GM23248 (cell line): ENCODE measurements at regions not wholly inside any gene's neighbourhood (a gene's known extent, or its start where the extent isn't known, plus 50 kb on each side); places are given as distances from the start of the nearest gene placed in this dataset.

ENCODE experiments used
- DNase-seq: peaks from one replicate; pipeline ENCODE4 v3.0.0-alpha.2; 2015
- H2AFZ ChIP-seq: fragments of 200-600 bp; sonication (generic); 2 replicates; pipeline ENCODE4 v1.6.1; 2016; ENCODE audit warnings: antibody characterized with exemption
- H3F3A ChIP-seq: fragments of 200-600 bp; sonication (generic); 2 replicates; pipeline ENCODE4 v1.6.1; 2016; ENCODE audit warnings: mild to moderate bottlenecking, antibody characterized with exemption, mixed run types; ENCODE audit not compliant: insufficient read depth
- H3K27ac ChIP-seq: fragments of 200-600 bp; sonication (generic); 2 replicates; pipeline ENCODE4 v1.5.1; 2016; ENCODE audit warnings: mild to moderate bottlenecking
- H3K27me3 ChIP-seq: fragments of 200-600 bp; sonication (generic); replicated peaks from 2 replicates; pipeline ENCODE4 v1.6.1; 2016; ENCODE audit warnings: mild to moderate bottlenecking; ENCODE audit not compliant: insufficient read depth
- H3K36me3 ChIP-seq: fragments of 200-600 bp; sonication (generic); 2 replicates; pipeline ENCODE4 v1.6.1; 2016; ENCODE audit warnings: low read depth, mild to moderate bottlenecking
- H3K4me1 ChIP-seq: fragments of 200-600 bp; sonication (generic); 2 replicates; pipeline ENCODE4 v1.6.1; 2016; ENCODE audit warnings: mild to moderate bottlenecking; ENCODE audit not compliant: insufficient read depth
- H3K4me2 ChIP-seq: fragments of 200-600 bp; sonication (generic); one replicate; pipeline ENCODE4 v1.6.1; 2016; ENCODE audit warnings: mild to moderate bottlenecking; ENCODE audit not compliant: unreplicated experiment
- H3K4me3 ChIP-seq: fragments of 200-600 bp; sonication (generic); 2 replicates; pipeline ENCODE4 v1.5.1; 2016; ENCODE audit warnings: mild to moderate bottlenecking
- H3K79me2 ChIP-seq: fragments of 200-600 bp; sonication (generic); 2 replicates; pipeline ENCODE4 v1.6.1; 2016; ENCODE audit warnings: mild to moderate bottlenecking; ENCODE audit not compliant: insufficient read depth
- H3K9ac ChIP-seq: fragments of 200-600 bp; sonication (generic); 2 replicates; pipeline ENCODE4 v1.6.1; 2016; ENCODE audit warnings: mild to moderate bottlenecking
- H3K9me2 ChIP-seq: fragments of 200-600 bp; sonication (generic); 2 replicates; pipeline ENCODE4 v1.6.1; 2016; ENCODE audit warnings: mixed run types, mild to moderate bottlenecking, moderate library complexity; ENCODE audit not compliant: insufficient read depth
- H3K9me3 ChIP-seq: fragments of 200-600 bp; sonication (generic); one replicate; pipeline ENCODE4 v1.6.1; 2017; ENCODE audit warnings: low read depth
- H4K20me1 ChIP-seq: fragments of 200-600 bp; sonication (generic); 2 replicates; pipeline ENCODE4 v1.6.0; 2016; ENCODE audit not compliant: insufficient read depth
- EZH2 ChIP-seq: fragments of 200-600 bp; sonication (generic); IDR thresholded peaks from 2 replicates; pipeline ENCODE4 v1.6.1; 2018; ENCODE audit warnings: antibody characterized with exemption, mild to moderate bottlenecking; ENCODE audit not compliant: insufficient read depth, poor library complexity, severe bottlenecking
- EZH2phosphoT487 ChIP-seq: fragments of 200-600 bp; sonication (generic); IDR thresholded peaks from 2 replicates; pipeline ENCODE4 v1.6.1; 2018; ENCODE audit warnings: antibody characterized with exemption, moderate library complexity, mild to moderate bottlenecking, low read depth; ENCODE audit not compliant: insufficient read depth
- WGBS, 2 experiments: methylation state at CpG; one replicate each; pipeline ENCODE4 v1.1.6; 2015 to 2017; ENCODE audit warnings: low lambda C conversion rate in 2 of 2, low coverage in 1 of 2; ENCODE audit errors: missing lambda C conversion rate in 2 of 2; 5-methylcytosine and 5-hydroxymethylcytosine counted together
- in situ Hi-C: fragments of 300-500 bp; cut with MboI; formaldehyde crosslinking; loops from 2 replicates; pipeline ENCODE4 v1.15.0; 2020

DNA sequence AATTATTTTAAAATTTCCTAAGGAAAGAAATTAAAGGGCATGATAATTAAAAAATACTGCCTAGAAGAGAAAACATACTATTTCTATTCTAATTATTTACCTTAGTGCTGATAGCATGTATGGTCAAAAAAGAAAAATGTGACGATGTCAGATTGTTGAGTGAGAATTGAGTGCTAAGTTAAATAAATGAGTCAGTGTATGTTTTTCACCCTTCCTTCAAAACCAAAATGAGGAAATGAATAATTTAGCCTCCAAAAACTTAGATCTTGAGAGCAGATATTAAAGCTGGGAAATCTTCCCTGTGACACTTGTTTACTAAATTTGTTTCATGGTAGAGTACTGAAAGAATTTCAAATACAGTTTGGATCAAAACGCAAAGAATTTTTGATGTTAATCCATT, 58.6 kb upstream of the NYAP2 start:
- Histone ChIP-seq H3K79me2 (no peaks in the 10 kb centered on the region), H3K4me1 (no peaks in the 10 kb centered on the region), H3K9me3 (no peaks in the 10 kb centered on the region), H3F3A (no peaks in the 10 kb centered on the region), H3K36me3 (no peaks in the 10 kb centered on the region), H4K20me1 (no peaks in the 10 kb centered on the region), H3K9me2 (no peaks in the 10 kb centered on the region), H3K27ac (no peak overlapping the region), H3K27me3 (0 out of 2 replicates have a peak, but pooled peaks cover 11% of the 10 kb centered on the region), H3K9ac (no peak overlapping the region), H3K4me2 (no peak overlapping the region), H3K4me3 (no peak overlapping the region), H2AFZ (no peak overlapping the region)
- 39 to 45% methylated on average over 2 of the region's 2 CpGs for WGBS, 2 experiments
- TF ChIP-seq EZH2phosphoT487 (no peak), EZH2 (no peak)
- in situ Hi-C loops: no loop called here
- DNase-seq: no peak

DNA sequence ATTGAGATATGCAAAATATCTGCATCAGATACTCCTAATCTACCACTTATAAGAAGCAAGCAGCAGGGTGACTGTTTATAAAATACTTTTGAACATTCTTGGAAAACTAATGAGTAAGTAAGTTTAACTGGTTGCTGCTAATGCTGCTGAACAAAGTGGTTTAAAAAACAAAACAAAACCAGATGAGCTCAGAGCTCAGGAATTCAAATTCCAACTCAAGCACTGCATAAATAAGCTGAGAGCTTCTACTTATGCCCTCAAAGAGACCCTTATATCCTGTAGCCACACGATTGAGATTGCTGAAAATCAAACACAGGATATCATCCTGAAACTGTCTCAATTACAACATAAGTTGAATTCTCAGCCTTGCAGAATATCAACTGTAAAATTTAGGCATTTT, 62.3 kb upstream of the NYAP2 start:
- H3F3A ChIP-seq: no peaks in the 10 kb centered on the region
- TF ChIP-seq EZH2: no peak
- no peak overlapping the region for H3K4me2 ChIP-seq
- H2AFZ ChIP-seq: no peak overlapping the region
- H3K4me3 ChIP-seq: no peak overlapping the region
- in situ Hi-C loops: no loop called here
- no peaks in the 10 kb centered on the region for H3K9me2 ChIP-seq
- no peaks in the 10 kb centered on the region for H3K9me3 ChIP-seq
- no peaks in the 10 kb centered on the region for H3K36me3 ChIP-seq
- DNase-seq: peak; percentile 4
- H4K20me1 ChIP-seq: no peaks in the 10 kb centered on the region
- 0 to 4% methylated on average over 1 of the region's 1 CpG for WGBS, 2 experiments
- no peak overlapping the region for H3K27ac ChIP-seq
- H3K27me3 ChIP-seq: 0 out of 2 replicates have a peak, but pooled peaks cover 11% of the 10 kb centered on the region
- H3K9ac ChIP-seq: no peak overlapping the region
- no peaks in the 10 kb centered on the region for H3K4me1 ChIP-seq
- no peaks in the 10 kb centered on the region for H3K79me2 ChIP-seq

DNA sequence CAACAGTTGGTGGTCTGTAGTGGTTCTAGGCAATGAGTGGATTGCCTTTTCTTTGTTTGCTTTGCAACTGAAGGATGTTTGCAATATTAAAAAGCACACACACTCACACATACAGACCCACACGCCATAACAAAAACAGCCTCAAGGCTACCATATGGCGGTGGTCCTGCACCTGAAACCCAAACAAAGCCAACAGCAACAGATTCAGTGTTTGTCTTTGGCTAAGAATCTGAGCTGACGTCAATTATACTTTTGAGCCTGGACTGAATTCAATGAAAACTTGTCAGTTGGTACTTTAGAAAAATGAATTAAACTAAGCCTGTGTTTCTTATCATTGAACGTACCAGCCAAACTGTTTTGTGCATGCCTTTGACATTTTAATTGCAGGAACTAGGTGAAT, 65.0 kb upstream of the NYAP2 start:
- Histone ChIP-seq H3K4me2 (no peak overlapping the region), H3K9me3 (no peaks in the 10 kb centered on the region), H3K9me2 (no peaks in the 10 kb centered on the region), H3K79me2 (no peaks in the 10 kb centered on the region), H3K27ac (no peak overlapping the region), H3K4me1 (no peaks in the 10 kb centered on the region), H3K4me3 (no peak overlapping the region), H2AFZ (no peak overlapping the region), H3F3A (no peaks in the 10 kb centered on the region), H3K36me3 (no peaks in the 10 kb centered on the region), H3K9ac (no peak overlapping the region), H4K20me1 (no peaks in the 10 kb centered on the region), H3K27me3 (0 out of 2 replicates have a peak, but pooled peaks cover 5% of the 10 kb centered on the region)
- TF ChIP-seq EZH2 (no peak), EZH2phosphoT487 (no peak)
- in situ Hi-C loops: no loop called here
- 23 to 37% methylated on average over 4 of the region's 4 CpGs for WGBS, 2 experiments
- no peak for DNase-seq

DNA sequence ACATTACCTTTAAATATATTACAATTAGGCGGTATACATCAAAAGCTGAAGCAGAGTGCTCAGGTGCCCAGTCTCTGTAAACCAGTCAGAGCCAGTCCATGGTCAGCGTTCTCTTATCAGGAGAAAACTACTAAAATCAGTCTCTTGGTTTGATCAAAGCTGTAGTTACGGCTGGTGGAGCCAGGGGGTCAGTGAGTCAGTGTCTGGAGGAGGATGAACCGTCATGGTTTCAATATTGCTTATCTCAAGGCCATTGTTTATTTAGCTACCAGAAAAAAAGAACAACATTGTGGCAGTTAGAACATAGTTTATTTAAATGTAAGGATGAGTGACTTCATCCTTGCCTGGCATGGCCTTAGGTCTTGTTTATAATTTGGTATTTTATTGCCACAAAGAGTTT, 71.3 kb upstream of the NYAP2 start:
- no peak for TF ChIP-seq EZH2
- TF ChIP-seq EZH2phosphoT487: no peak
- no peak overlapping the region for H3K27ac ChIP-seq

DNA sequence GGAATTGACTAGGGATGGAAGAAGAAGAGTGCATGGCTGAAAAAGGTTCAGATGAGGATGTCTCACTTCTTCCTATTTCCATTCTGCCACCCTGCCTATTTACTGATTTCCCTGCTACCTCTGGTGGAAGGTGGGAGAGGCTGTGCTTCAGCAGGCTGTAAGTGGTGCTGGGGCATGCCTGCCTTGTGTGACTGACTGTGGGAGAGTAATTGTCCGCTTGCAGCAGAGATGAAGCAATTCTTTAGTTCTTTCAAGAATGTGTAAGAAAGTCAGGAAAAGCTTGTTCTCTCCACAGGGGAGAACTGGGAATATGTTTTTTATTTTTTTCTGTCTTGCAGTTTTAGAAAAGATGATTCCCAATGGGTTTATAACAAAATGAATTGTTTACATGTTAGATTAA, 72.5 kb upstream of the NYAP2 start:
- H4K20me1 ChIP-seq: no peaks in the 10 kb centered on the region
- no peaks in the 10 kb centered on the region for H3F3A ChIP-seq
- DNase-seq: no peak
- 18% methylated on average over 1 of the region's 1 CpG for WGBS, 2 experiments
- in situ Hi-C loops: no loop called here
- H3K4me1 ChIP-seq: no peaks in the 10 kb centered on the region
- no peak overlapping the region for H3K4me3 ChIP-seq
- no peaks in the 10 kb centered on the region for H3K36me3 ChIP-seq
- no peaks in the 10 kb centered on the region for H3K9me2 ChIP-seq
- no peaks in the 10 kb centered on the region for H3K79me2 ChIP-seq
- H3K27me3 ChIP-seq: no peaks in the 10 kb centered on the region; the same call in 1 of the 2 replicates
- no peak overlapping the region for H3K9ac ChIP-seq
- no peaks in the 10 kb centered on the region for H3K9me3 ChIP-seq
- TF ChIP-seq EZH2 (no peak), EZH2phosphoT487 (no peak)
- H2AFZ ChIP-seq: no peak overlapping the region
- no peak overlapping the region for H3K27ac ChIP-seq
- no peak overlapping the region for H3K4me2 ChIP-seq

More for the DNA sequence above, 71.3 kb upstream of the NYAP2 start:
- no peak overlapping the region for H2AFZ ChIP-seq
- H3K9me3 ChIP-seq: no peaks in the 10 kb centered on the region
- no peak for DNase-seq
- H3K4me1 ChIP-seq: no peaks in the 10 kb centered on the region
- no peak overlapping the region for H3K4me3 ChIP-seq
- 12 to 20% methylated on average over 4 of the region's 4 CpGs for WGBS, 2 experiments
- no peaks in the 10 kb centered on the region; the same call in 1 of the 2 replicates for H3K27me3 ChIP-seq
- H3K79me2 ChIP-seq: no peaks in the 10 kb centered on the region
- no peaks in the 10 kb centered on the region for H3K36me3 ChIP-seq
- no peak overlapping the region for H3K9ac ChIP-seq
- H4K20me1 ChIP-seq: no peaks in the 10 kb centered on the region
- H3K9me2 ChIP-seq: no peaks in the 10 kb centered on the region
- H3K4me2 ChIP-seq: no peak overlapping the region
- in situ Hi-C loops: no loop called here
- H3F3A ChIP-seq: no peaks in the 10 kb centered on the region
